ENCODE measurements at regions not wholly inside any gene's neighbourhood (a gene's known extent, or its start where the extent isn't known, plus 50 kb on each side); places are given as distances from the start of the nearest gene placed in this dataset.

DNA sequence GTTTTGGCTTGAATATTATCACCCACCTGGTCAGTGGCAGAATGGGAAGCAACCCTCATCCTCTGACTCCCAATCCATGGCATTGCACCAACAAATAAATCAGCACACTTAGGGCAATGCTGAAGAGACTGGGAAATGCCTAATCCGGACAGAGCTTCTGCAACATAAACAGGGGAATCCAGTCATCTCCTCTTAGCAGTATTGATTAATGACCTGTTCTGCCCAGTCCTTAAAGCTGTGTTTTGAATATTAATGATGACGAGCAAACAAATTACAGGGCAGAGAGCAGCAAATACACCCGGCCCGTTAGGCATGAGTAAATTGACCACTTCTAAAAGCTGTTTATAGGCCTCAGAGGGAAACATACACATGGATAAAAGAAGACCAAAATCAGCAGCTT is 77.0 kb upstream of the B3GAT2 start (continued):
- TF ChIP-seq, protein P1, sequence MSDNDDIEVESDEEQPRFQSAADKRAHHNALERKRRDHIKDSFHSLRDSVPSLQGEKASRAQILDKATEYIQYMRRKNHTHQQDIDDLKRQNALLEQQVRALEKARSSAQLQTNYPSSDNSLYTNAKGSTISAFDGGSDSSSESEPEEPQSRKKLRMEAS (IDR thresholded peaks at IDR 0.05) = no peak
- TF ChIP-seq ZNF302 (CRISPR knock-in tag; IDR thresholded peaks at IDR 0.05) (no peak), MAFK (IDR thresholded peaks at IDR 0.05; ENCODE audit: partially characterized antibody) (no peak), SREBF2 (IDR thresholded peaks at IDR 0.05) (no peak), HOXA7 (CRISPR knock-in tag; IDR thresholded peaks at IDR 0.05) (no peak)

DNA sequence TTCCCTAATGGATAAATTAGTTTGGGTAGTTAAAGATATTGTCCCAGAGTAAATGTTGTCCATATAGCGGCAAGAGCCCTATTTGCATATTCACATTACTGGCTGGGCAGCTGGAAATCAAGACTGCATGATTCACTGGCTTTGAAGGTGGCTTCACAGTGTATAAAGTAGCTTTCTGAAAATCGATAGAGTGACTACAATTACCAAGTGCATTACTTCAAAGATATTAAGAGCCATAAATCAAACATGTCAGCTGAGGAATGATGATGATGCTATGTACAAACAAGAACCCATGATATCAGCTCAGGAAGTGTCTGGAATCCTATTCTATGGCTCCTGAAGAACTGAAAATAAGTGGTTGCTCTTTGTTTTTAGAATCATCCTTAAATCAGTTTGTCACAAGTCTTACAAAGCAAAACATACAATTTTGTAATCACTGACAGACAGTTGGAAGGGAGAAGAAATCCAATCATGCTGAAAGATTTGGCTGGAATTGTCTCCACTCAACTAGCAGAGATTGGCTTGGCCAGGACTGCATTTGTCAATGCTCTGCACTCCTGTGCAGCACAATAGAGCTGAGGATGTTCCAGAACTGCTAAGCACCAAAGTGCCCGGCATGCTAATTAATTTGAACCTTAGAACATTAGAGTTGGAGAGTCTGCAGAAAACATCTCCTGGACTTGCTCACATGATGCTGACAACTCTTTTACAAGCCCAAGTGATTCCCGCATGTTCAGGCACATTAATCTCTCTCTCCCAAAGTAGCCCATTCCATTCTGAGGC is 77.9 kb upstream of the B3GAT2 start:
- 55% methylated on average over 4 of the region's 4 CpGs for WGBS (ENCODE audit: missing lambda C conversion rate)
- TF ChIP-seq SREBF2 (IDR thresholded peaks at IDR 0.05) = no peak
- TF ChIP-seq, protein P2, sequence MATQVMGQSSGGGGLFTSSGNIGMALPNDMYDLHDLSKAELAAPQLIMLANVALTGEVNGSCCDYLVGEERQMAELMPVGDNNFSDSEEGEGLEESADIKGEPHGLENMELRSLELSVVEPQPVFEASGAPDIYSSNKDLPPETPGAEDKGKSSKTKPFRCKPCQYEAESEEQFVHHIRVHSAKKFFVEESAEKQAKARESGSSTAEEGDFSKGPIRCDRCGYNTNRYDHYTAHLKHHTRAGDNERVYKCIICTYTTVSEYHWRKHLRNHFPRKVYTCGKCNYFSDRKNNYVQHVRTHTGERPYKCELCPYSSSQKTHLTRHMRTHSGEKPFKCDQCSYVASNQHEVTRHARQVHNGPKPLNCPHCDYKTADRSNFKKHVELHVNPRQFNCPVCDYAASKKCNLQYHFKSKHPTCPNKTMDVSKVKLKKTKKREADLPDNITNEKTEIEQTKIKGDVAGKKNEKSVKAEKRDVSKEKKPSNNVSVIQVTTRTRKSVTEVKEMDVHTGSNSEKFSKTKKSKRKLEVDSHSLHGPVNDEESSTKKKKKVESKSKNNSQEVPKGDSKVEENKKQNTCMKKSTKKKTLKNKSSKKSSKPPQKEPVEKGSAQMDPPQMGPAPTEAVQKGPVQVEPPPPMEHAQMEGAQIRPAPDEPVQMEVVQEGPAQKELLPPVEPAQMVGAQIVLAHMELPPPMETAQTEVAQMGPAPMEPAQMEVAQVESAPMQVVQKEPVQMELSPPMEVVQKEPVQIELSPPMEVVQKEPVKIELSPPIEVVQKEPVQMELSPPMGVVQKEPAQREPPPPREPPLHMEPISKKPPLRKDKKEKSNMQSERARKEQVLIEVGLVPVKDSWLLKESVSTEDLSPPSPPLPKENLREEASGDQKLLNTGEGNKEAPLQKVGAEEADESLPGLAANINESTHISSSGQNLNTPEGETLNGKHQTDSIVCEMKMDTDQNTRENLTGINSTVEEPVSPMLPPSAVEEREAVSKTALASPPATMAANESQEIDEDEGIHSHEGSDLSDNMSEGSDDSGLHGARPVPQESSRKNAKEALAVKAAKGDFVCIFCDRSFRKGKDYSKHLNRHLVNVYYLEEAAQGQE (IDR thresholded peaks at IDR 0.05) = no peak
- TF ChIP-seq, protein P3, sequence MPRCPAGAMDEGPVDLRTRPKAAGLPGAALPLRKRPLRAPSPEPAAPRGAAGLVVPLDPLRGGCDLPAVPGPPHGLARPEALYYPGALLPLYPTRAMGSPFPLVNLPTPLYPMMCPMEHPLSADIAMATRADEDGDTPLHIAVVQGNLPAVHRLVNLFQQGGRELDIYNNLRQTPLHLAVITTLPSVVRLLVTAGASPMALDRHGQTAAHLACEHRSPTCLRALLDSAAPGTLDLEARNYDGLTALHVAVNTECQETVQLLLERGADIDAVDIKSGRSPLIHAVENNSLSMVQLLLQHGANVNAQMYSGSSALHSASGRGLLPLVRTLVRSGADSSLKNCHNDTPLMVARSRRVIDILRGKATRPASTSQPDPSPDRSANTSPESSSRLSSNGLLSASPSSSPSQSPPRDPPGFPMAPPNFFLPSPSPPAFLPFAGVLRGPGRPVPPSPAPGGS (IDR thresholded peaks at IDR 0.05) = no peak
- no peak for TF ChIP-seq HDAC2 (IDR thresholded peaks at IDR 0.05)
- TF ChIP-seq, protein P4, sequence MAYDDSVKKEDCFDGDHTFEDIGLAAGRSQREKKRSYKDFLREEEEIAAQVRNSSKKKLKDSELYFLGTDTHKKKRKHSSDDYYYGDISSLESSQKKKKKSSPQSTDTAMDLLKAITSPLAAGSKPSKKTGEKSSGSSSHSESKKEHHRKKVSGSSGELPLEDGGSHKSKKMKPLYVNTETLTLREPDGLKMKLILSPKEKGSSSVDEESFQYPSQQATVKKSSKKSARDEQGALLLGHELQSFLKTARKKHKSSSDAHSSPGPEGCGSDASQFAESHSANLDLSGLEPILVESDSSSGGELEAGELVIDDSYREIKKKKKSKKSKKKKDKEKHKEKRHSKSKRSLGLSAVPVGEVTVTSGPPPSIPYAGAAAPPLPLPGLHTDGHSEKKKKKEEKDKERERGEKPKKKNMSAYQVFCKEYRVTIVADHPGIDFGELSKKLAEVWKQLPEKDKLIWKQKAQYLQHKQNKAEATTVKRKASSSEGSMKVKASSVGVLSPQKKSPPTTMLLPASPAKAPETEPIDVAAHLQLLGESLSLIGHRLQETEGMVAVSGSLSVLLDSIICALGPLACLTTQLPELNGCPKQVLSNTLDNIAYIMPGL (CRISPR knock-in tag; IDR thresholded peaks at IDR 0.05; ENCODE audit: borderline replicate concordance) = no peak
- TF ChIP-seq ZFP36 (IDR thresholded peaks at IDR 0.05; ENCODE audit: borderline replicate concordance, partially characterized antibody) = no peak
- TF ChIP-seq MAFK (IDR thresholded peaks at IDR 0.05; ENCODE audit: partially characterized antibody) = no peak
- no peak for TF ChIP-seq CHD2 (IDR thresholded peaks at IDR 0.05; ENCODE audit: low read length, partially characterized antibody)
- TF ChIP-seq NFE2L2 (conservative IDR thresholded peaks at IDR 0.05; ENCODE audit: low read length) = no peak
- no peak for TF ChIP-seq TFCP2L1 (CRISPR knock-in tag; IDR thresholded peaks at IDR 0.05)
- TF ChIP-seq CBX2 (IDR thresholded peaks at IDR 0.05; ENCODE audit: borderline replicate concordance, low read depth) = no peak
- TF ChIP-seq HOXA7 (CRISPR knock-in tag; IDR thresholded peaks at IDR 0.05) = no peak
- TF ChIP-seq, protein P5, sequence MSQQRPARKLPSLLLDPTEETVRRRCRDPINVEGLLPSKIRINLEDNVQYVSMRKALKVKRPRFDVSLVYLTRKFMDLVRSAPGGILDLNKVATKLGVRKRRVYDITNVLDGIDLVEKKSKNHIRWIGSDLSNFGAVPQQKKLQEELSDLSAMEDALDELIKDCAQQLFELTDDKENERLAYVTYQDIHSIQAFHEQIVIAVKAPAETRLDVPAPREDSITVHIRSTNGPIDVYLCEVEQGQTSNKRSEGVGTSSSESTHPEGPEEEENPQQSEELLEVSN (IDR thresholded peaks at IDR 0.05; ENCODE audit: borderline replicate concordance, low read depth) = no peak
- no peak for TF ChIP-seq CHD4 (IDR thresholded peaks at IDR 0.05; ENCODE audit: borderline replicate concordance)
- TF ChIP-seq GATA3 (IDR thresholded peaks at IDR 0.05; ENCODE audit: borderline replicate concordance) = no peak
- TF ChIP-seq HEYL (CRISPR knock-in tag; IDR thresholded peaks at IDR 0.05) = no peak
- TF ChIP-seq EHF (CRISPR knock-in tag; IDR thresholded peaks at IDR 0.05) = no peak
- no peak for TF ChIP-seq KDM5A (IDR thresholded peaks at IDR 0.05)
- TF ChIP-seq RFX5 (IDR thresholded peaks at IDR 0.05) = no peak
- H3K4me1 ChIP-seq = no peaks in the 10 kb centered on the region
- ATAC-seq = no peak
- no peaks in the 10 kb centered on the region for H3K9me3 ChIP-seq
- FAIRE-seq = no peak
- DNase-seq (ENCODE audit: low read depth in 1 of 2, low spot score in 1 of 2) = no peak
- no peak overlapping the region for H3K4me2 ChIP-seq
- ChIA-PET CTCF (no interaction called here), POLR2A (no interaction called here)
- H3K27ac ChIP-seq = no peak overlapping the region
- H3K4me3 ChIP-seq = no peak overlapping the region
